Islet precursor cell (in vitro differentiated cells): ENCODE measurements at regions not wholly inside any gene's neighbourhood (a gene's known extent, or its start where the extent isn't known, plus 50 kb on each side); places are given as distances from the start of the nearest gene placed in this dataset.

Experiments
- DNase-seq: peaks from one replicate; pipeline ENCODE4 v3.0.0-alpha.2; 2018

- DNase-seq: no peak
These were observed 170.6 kb upstream of the SERPINE2 start for GRCh38 chr2:224209555-224210285.

- no peak for DNase-seq
These were observed 169.4 kb upstream of the SERPINE2 start for GRCh38 chr2:224208443-224208842.

GRCh38 chr2:224208007-224208406 is 168.9 kb upstream of the SERPINE2 start:
- peak; percentile 62 for DNase-seq

DNA sequence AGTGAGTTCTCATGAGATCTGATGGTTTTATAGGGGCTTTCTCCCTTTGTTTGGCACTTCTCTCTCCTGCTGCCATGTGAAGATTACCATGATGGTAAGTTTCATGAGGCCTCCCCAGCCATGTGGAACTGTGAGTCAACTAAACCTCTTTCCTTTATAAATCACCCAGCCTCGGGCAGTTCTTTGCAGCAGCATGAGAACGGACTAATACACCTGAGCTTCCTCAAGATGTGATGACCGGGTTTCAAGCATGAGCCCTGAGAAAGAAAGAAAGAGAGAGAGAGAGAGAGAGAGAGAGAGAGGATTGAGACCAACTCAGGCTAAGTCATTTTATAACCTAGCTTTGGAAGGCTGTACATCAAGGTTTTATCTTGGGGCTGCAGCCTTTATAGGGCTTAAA is 167.7 kb upstream of the SERPINE2 start:
- DNase-seq: no peak

DNA sequence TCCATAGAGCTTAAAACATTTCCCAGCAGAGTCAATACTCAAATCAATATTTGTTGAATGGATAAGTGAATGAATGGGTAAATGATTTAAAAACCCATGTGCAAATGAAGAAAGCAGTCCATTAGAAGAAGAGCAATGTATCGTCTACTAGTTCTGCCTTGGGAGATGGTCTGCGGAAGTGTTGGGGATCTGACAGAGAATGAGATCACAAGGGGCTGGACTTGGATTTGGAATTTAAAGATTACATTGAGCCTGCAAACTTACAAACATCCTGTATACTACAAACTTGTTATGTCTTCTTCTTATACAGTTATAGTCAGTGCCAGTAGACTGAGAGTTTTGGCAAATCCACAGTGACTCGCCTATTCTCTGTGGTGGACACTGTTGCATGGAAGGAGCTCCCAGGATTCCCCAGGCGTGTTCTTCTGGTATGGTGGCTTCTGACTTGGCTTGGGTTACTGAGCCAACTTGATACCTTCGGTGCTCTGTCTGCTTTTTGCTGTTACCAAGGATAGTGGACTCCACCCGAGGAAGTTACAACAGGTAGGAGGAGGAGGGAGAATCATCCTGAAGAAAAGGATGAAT is 163.3 kb upstream of the SERPINE2 start:
- DNase-seq: no peak

DNA sequence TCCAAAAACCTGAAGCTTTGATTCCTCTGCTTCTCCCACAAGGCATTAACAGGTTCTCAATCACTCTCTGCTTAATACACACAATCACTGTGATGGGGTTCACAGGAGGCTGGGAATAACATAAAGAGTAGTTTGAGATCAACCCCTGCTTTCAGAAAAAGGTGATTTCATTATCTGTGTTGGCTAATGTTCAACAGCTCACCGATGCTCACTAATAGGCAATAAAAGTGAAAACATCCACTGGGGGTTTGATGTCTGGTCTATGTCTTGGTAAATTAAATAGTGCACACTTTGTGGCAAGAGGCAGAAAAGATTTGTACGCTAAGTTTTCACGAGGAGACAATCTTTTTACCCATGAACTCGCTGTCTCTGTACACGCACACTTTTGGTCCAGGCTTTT is 159.3 kb upstream of the SERPINE2 start:
- DNase-seq: no peak

DNA sequence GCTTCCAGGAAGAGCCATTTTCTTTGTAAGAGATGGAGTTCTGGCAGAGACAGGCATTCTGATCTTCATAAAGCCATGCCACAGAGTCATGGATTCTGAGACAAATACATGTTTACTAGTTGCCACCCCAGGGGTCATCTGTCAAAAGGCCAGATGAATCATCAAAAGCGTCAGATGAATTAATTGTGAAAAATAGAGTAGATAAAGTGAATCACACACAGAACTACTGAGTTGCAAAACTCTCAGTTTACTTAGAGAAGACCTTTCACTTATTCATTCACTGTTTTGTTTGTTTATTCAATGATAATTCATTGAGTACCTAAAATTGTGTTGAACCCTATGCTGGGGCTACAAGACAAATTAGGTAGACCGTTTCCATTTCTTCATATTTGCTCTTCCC is 157.7 kb upstream of the SERPINE2 start:
- no peak for DNase-seq

DNA sequence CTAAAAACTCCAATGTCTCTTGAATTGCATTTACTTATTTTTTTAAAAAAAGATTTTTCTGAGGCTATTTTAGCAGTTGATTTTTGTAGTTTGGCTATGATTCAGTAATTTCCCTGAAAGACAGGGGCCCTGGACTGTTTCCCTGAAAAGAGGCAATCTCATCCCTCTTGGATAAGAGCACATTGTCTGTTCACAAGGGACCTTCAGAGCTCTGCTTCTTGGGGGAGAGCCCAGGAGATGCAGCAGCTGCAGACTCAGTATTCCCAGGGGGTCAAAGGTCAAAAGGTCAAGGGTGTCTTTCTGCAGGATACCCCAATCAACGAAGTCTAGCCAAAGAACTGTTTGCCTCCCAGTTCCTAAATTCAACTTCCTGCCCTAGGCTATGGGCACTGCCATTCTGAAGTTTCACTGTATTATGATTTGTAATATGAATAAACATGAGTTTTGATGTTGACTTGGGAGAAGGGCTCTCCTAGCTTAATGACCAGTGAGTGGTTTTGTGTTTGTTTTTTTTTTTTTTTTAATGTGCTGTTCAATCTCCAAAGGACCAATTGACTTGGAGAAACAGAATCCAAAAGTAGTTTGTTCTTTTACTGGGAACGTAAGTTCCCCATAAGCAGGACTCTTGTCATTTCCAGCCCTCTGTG is 157.0 kb upstream of the SERPINE2 start:
- no peak for DNase-seq

GRCh38 chr2:224194161-224194560 is 155.1 kb upstream of the SERPINE2 start:
- no peak for DNase-seq

DNA sequence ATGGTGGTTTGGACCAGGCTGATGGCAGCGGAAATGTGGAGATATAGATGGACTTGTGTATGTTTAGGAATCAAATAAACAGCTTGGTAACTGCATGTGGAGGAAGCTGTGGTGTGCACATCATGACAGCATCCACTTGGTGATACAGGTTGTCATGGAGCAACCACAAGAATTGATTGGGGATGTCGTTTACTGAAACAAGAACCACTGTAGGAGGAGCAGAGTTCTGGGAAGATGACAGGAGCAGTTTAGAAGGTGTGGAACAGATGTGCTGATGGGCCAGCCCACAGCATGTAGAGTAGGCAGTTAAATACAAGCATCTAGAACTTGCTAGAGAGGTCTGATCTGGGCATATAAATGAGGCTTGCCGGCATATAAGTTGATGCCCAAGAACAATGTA is 152.4 kb upstream of the SERPINE2 start:
- DNase-seq: no peak

GRCh38 chr2:224190936-224191270 is 151.8 kb upstream of the SERPINE2 start:
- no peak for DNase-seq

DNA sequence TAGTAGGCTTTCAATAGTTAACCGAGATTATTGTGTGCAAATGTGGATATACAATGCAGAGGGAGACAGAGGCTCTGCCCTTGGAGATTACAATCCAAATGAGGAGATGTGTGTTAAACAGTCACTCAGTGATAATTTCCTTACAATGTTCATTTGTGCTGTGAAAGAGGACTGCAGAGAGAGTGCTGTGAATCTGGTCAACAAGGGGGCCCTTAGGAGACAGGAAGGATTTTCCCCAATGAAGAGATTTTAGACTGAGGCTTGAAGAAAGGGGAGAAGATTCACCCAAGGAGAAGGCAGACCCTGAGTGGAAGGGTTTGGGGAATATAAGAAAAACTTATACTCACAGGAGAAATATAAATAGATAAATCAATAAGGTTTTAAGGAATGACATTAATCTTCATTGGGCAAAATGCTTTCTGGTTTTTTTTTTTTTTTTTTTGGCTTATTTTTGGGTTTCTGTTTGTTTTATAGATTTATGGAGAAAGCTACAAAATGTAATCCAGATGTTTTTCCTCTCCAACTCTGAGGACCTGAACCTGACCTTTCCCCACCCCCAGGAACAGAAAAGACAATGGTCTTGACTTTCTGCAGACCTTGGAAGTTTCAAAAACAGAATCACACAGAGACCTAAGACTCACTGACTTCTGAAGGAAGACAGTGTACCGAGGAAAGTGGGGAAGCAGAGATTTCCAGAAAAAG is 151.3 kb upstream of the SERPINE2 start:
- no peak for DNase-seq

GRCh38 chr2:224187220-224187619 is 148.1 kb upstream of the SERPINE2 start:
- DNase-seq: no peak

- no peak for DNase-seq
These were observed 146.0 kb upstream of the SERPINE2 start for GRCh38 chr2:224185023-224185601.

DNA sequence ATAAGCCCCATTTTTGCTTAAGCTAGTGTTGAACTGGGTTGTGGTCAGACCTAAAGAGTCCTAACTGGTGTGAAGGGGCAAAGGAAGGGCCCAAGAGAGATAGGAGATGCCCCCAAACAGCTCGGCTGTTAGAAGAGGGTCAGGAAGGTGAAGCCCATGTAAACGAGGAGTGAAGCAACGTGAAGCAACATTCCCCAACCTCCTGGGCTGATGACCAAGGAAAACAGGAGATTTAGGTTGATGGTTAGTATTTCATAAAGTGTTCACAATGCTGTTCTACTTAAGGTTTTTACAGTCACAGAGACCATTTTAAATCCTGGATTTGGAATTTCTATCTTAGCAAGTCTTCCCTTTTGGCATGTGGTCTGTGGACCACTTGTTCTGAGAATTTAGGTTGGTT is 144.0 kb upstream of the SERPINE2 start:
- no peak for DNase-seq

DNA sequence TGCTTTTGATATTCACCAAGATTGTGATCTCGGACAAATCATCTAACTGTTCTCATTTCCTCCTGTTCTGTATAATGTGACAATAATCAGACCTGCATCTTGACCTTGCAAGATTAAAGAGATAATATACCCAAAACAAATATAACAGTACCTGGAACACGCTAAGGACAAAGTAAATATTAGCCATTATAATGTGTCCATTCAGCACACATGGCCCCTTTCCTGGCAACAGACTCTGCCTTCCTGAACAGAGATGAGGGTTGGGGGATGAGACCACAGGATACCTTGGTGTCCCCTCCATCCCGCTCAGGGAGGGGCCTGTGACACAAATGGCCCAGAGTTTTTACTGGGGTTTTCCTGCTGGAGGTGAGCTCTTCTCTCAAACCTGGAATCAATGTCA is 143.4 kb upstream of the SERPINE2 start:
- no peak for DNase-seq

DNA sequence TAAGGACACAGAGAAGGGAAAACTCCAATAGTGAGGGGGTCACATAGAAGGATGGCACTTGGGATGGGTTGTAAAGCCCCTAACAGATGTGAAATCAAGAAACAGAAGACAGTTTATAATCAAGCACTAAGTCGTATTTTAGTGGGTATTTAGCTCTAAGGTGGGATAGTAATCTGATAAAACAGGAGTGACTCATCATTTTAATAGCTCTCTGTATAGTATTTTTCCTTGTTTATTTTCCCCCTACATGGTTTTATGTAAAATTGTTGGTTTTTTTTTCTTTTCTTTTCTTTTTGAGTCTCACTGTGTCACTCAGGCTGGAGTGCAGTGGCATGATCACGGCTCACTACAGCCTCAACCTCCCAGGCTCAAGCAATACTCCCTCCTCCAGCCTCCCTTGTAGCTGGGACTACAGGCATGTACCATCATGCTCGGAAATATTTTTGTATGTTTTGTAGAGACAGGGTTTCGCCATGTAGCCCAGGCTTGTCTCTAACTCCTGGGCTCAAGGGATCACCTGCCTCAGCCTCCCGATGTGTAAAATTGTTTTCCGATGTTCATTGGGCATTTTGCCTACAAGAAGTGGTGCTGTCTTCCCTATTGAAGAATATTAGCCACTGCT is 142.6 kb upstream of the SERPINE2 start:
- no peak for DNase-seq

GRCh38 chr2:224180810-224181209 is 141.7 kb upstream of the SERPINE2 start:
- no peak for DNase-seq

GRCh38 chr2:224178056-224178455 is 139.0 kb upstream of the SERPINE2 start:
- DNase-seq: no peak

DNA sequence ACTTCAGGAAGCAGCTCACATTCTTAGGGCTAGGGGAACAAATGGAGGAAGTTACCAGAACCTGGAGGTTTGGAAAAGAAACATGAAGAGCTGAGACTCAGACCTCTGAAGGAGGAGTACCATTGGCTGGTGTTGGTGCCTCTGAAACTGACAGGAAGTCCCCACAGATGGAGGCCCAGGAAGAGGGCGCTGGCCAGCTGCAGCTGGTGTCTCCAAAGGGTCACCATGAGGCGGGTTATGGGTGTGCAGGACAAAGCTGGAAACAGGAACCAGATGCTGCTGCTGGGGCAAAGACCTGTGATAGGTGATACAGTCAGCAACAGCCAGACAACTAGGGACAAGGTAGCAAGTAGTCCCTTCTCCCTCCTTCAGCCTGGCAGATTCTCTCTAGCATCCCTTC is 136.5 kb upstream of the SERPINE2 start:
- DNase-seq: no peak

DNA sequence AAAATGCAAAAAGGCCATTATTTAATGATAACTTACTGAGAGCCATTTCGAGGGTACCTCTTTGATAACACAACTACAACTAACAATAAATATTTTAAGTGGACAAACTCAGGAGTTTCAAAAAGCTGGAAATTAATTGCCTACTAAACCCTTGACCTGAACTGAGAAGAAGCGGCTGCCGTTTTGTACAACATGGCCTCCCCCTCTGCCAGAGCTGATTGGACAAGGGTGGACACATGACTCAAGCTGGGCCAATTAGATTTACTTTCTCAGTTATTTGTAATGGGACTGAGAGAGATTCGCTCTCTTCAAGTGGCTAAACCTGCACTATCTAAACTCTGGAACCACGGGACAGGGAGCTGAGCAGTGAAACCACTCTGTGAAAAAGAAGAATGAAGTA is 135.9 kb upstream of the SERPINE2 start:
- no peak for DNase-seq

DNA sequence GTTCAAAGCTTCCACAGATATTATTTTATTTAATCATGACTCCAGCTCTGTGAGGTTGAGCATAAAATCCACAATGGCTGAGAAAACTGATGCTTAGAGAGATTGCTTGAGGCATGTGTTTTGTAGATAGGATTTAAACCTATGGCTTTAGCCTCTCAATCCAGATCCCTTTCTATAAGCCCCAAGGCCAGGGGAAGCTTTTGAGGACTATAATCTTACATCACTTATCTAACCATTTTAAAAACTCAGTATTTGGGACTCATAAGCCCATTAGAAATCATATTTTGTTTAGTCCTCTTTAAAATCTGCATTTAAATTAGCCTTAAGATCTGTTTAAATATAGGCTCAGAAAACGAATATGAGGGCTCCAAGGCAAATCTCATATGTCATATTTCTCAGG is 135.4 kb upstream of the SERPINE2 start:
- no peak for DNase-seq

DNA sequence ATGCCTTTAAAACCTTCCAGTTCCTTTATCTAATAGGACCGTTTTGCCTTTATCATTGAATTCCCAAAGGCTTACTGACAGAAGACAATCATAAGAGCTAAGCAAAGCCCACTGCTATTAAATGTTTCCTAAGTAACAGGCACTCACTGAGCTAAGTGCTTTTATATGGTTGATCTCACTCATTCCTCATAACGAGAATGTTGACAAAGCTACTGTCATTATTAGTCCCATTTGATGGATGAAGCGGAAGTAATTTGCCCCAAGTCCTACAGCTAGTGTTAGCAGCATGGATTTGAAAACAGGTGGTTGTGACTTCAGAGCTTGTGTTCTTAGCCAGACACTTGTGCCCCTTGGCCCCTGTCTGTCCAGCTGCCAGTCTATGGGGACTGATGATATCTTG is 134.8 kb upstream of the SERPINE2 start:
- DNase-seq: no peak
